Mucosa of descending colon (tissue), 3 donors: ENCODE measurements at regions not wholly inside any gene's neighbourhood (a gene's known extent, or its start where the extent isn't known, plus 50 kb on each side); places are given as distances from the start of the nearest gene placed in this dataset.

Source experiments
- ATAC-seq: fragments of 200-7000 bp; cut with Tn5 transposase; one replicate; pipeline ENCODE4 v1.9.1; 2020; ENCODE audit warnings: mild to moderate bottlenecking, moderate library complexity
- DNase-seq, 3 donors: peaks; one replicate each; pipeline ENCODE4 v3.0.0-alpha.2; 2020
- H3K36me3 ChIP-seq: fragments of 200-600 bp; one replicate; pipeline ENCODE4 v1.8.0; 2021; ENCODE audit warnings: low read depth, mild to moderate bottlenecking
- H3K4me1 ChIP-seq: fragments of 200-600 bp; one replicate; pipeline ENCODE4 v1.8.0; 2021; ENCODE audit warnings: low read depth, mild to moderate bottlenecking
- H3K4me3 ChIP-seq: fragments of 200-600 bp; one replicate; pipeline ENCODE4 v1.8.0; 2021; ENCODE audit warnings: mild to moderate bottlenecking
- H3K9me3 ChIP-seq: fragments of 200-600 bp; one replicate; pipeline ENCODE4 v1.8.0; 2021; ENCODE audit warnings: mild to moderate bottlenecking
- CTCF ChIP-seq: fragments of 200-600 bp; IDR thresholded peaks from one replicate; pipeline ENCODE4 v1.8.0; 2022; ENCODE audit warnings: antibody characterized with exemption, mild to moderate bottlenecking
- intact Hi-C, 2 donors: fragments of 100-400 bp; cut with DNase I in 1 of 2; cut with micrococcal nuclease in 1 of 2; formaldehyde crosslinking; loops; one replicate each; pipeline versions ENCODE4 v1.11.0 to v1.11.1; 2022; cut with DNase I, micrococcal nuclease
- donor health status: DM: no; HTN: no; CAD: no; lungs with moderate emphysema.
- donor health status: DM: no; HTN: no; CAD: no.
- donor health status: DM: no; HTN: yes; CAD: no.

DNA sequence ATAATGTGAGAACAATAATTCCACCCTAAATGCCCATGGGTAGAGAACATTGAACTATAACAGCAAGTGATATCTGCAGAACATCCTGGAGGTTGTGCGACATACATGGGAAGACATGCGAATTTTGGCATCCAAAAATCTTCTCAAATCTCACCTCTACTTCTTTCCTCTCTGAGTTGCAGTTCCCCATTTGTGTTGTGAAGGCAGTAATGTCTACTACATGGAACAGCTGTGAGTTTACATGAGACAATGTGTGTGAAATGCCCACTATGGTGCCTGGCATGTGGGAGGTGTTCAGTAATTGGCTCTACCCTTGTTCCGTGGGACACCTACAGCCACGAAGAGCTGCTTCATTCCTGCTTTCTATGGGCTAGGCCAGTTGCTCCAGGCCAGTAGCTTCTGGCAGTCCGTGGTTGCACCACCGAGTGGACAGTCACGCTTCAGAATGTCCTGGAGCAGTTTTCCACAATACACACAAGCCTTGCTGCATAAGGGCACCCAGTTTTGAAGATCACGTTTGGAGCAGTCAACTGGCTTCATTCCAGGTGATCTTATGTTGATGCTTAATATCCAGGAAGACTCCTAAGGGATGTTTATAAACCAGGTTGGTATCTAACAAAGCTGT, 297.7 kb downstream of the DEPDC1B start:
- ATAC-seq (no peak), DNase-seq (no peak)
- Histone ChIP-seq H3K4me3 (no peak overlapping the region), H3K9me3 (no peaks in the 10 kb centered on the region), H3K4me1 (no peaks in the 10 kb centered on the region), H3K36me3 (no peaks in the 10 kb centered on the region)
- intact Hi-C loops = no loop called here
- no peak for TF ChIP-seq CTCF

GRCh38 chr5:60401526-60401925, 298.4 kb downstream of the DEPDC1B start:
- ATAC-seq (no peak), DNase-seq (no peak)
- Histone ChIP-seq H3K9me3 (no peaks in the 10 kb centered on the region), H3K36me3 (no peaks in the 10 kb centered on the region), H3K4me1 (no peaks in the 10 kb centered on the region), H3K4me3 (no peak overlapping the region)
- no peak for TF ChIP-seq CTCF
- intact Hi-C loops = no loop called here

DNA sequence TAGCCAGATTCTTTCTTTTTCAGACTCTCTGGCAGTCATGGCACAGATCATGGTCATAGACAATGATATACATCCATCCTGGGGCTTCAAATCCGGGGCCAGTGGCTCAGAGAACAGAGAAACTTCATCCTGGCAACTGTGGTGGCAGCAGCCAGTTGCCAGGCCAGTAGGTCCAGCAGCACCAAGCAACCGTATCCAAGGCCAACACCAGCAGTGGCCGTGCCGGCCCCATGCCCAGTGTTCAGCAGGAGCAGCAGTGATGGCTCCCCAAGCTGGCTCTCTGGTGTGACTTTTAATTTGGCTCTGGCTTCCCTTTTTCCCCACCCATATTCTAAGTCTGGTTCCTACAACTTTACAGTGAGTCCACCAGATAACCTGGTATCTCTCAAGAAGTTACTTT, 300.5 kb downstream of the DEPDC1B start:
- Histone ChIP-seq H3K36me3 (no peaks in the 10 kb centered on the region), H3K9me3 (no peaks in the 10 kb centered on the region), H3K4me3 (no peak overlapping the region), H3K4me1 (no peaks in the 10 kb centered on the region)
- DNase-seq = no peak
- no peak for TF ChIP-seq CTCF
- intact Hi-C loops = no loop called here
- ATAC-seq = no peak

DNA sequence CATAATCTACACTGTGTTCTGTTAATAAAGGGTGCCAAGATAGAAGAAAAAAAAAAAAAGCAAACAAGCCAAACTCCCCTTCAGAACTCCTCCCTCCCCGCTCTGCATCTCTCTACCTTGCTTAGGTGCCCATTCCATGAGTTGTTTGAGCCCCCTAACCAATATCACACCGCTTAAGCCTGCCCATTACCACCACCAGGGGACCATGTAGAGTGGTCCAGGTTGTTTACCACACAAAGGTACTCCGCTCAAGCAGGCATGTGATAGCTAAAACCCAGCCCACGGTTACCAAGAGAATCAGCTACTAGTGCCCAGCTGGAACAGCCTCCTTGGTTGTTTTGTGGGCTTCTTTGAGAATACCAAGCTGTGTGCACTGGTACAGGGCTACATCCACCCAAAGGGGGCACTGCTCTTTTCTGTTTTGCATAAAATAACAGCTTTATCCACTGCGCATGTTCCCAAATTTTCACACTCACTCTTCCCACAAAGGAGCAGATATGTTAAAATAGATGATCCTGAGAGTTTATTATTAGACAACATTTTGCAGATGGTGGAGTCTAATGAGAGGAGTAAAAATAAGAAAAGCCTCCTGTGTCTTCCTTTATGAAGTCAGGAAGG, 304.1 kb downstream of the DEPDC1B start:
- H3K4me3 ChIP-seq = no peak overlapping the region
- no peaks in the 10 kb centered on the region for H3K36me3 ChIP-seq
- H3K4me1 ChIP-seq = no peaks in the 10 kb centered on the region
- DNase-seq (no peak), ATAC-seq (no peak)
- no peaks in the 10 kb centered on the region for H3K9me3 ChIP-seq
- intact Hi-C loops = no loop called here
- no peak for TF ChIP-seq CTCF

GRCh38 chr5:60387051-60387440, 312.9 kb downstream of the DEPDC1B start:
- no peaks in the 10 kb centered on the region for H3K36me3 ChIP-seq
- DNase-seq (no peak), ATAC-seq (no peak)
- intact Hi-C loops = no loop called here
- no peaks in the 10 kb centered on the region for H3K4me1 ChIP-seq
- no peaks in the 10 kb centered on the region for H3K9me3 ChIP-seq
- no peak for TF ChIP-seq CTCF
- no peak overlapping the region for H3K4me3 ChIP-seq
